Fibroblast of the conjunctiva (primary cell): ENCODE measurements at regions not wholly inside any gene's neighbourhood (a gene's known extent, or its start where the extent isn't known, plus 50 kb on each side); places are given as distances from the start of the nearest gene placed in this dataset.
"Not testable (repeated sequence)": the region's sequence is repeated elsewhere in the genome, so short reads cannot be mapped to it uniquely, and the experiment has no call there.

Experiments used
- DNase-seq: peaks from one replicate; pipeline ENCODE4 v3.0.0-alpha.2; 2010; ENCODE audit warnings: low read depth

- no peak for DNase-seq
Measured at GRCh38 chr6:147674099-147674498, 165.6 kb downstream of the SAMD5 start.

- DNase-seq = no peak
Measured at GRCh38 chr6:147674794-147675193, 166.3 kb downstream of the SAMD5 start.

GRCh38 chr6:147675281-147675680, 166.8 kb downstream of the SAMD5 start:
- no peak for DNase-seq

- no peak for DNase-seq
Measured at GRCh38 chr6:147676495-147677199, 168.2 kb downstream of the SAMD5 start.

- DNase-seq = no peak
Measured at GRCh38 chr6:147677647-147678046, 169.2 kb downstream of the SAMD5 start.

GRCh38 chr6:147678253-147678652, 169.8 kb downstream of the SAMD5 start:
- DNase-seq = no peak

GRCh38 chr6:147684906-147685305, 176.4 kb downstream of the SAMD5 start:
- no peak for DNase-seq

- DNase-seq = no peak
Measured at GRCh38 chr6:147689398-147689797, 180.9 kb downstream of the SAMD5 start.

- no peak for DNase-seq
Measured at GRCh38 chr6:147691446-147691845, 183.0 kb downstream of the SAMD5 start.

- no peak for DNase-seq
Measured at GRCh38 chr6:147693181-147693580, 184.7 kb downstream of the SAMD5 start.

- not testable (repeated sequence) for DNase-seq
Measured at GRCh38 chr6:147694556-147694955, 186.1 kb downstream of the SAMD5 start.

GRCh38 chr6:147695819-147696218, 187.3 kb downstream of the SAMD5 start:
- no peak for DNase-seq

GRCh38 chr6:147699140-147699539, 190.7 kb downstream of the SAMD5 start:
- no peak for DNase-seq

GRCh38 chr6:147699637-147700036, 191.1 kb downstream of the SAMD5 start:
- DNase-seq = no peak

- DNase-seq = no peak
Measured at GRCh38 chr6:147700436-147701209, 192.1 kb downstream of the SAMD5 start.

GRCh38 chr6:147704691-147705090, 196.2 kb downstream of the SAMD5 start:
- DNase-seq = no peak

GRCh38 chr6:147707524-147707923, 199.0 kb downstream of the SAMD5 start:
- DNase-seq = no peak

- DNase-seq = no peak
Measured at GRCh38 chr6:147708170-147708569, 199.7 kb downstream of the SAMD5 start.

GRCh38 chr6:147709396-147710272, 201.1 kb downstream of the SAMD5 start:
- DNase-seq = no peak

- no peak for DNase-seq
Measured at GRCh38 chr6:147710890-147711289, 202.4 kb downstream of the SAMD5 start.

- no peak for DNase-seq
Measured at GRCh38 chr6:147711476-147711875, 203.0 kb downstream of the SAMD5 start.

- no peak for DNase-seq
Measured at GRCh38 chr6:147712841-147713240, 204.4 kb downstream of the SAMD5 start.

GRCh38 chr6:147715035-147715434, 206.5 kb downstream of the SAMD5 start:
- no peak for DNase-seq
